Retinal pigment epithelial cell (primary cell): ENCODE measurements at regions not wholly inside any gene's neighbourhood (a gene's known extent, or its start where the extent isn't known, plus 50 kb on each side); places are given as distances from the start of the nearest gene placed in this dataset.
"Not testable (repeated sequence)": the region's sequence is repeated elsewhere in the genome, so short reads cannot be mapped to it uniquely, and the experiment has no call there.

Source experiments
- DNase-seq: peaks from one replicate; pipeline ENCODE4 v3.0.0-alpha.2; 2010; ENCODE audit warnings: low read depth
- H3K4me3 ChIP-seq: 2 replicates; pipeline ENCODE4 v1.5.1; 2011; ENCODE audit warnings: mild to moderate bottlenecking, low read length, control low read depth, moderate library complexity
- CTCF ChIP-seq: conservative IDR thresholded peaks from 2 replicates; pipeline ENCODE4 v1.5.1; 2011; ENCODE audit warnings: low read depth, low read length, control low read depth, inconsistent platforms

GRCh38 chr9:129544761-129545160 lies 76.1 kb downstream of the C9orf50 start:
- DNase-seq, result no peak
- TF ChIP-seq CTCF, result no peak

GRCh38 chr9:129542741-129543140 lies 78.2 kb downstream of the C9orf50 start:
- TF ChIP-seq CTCF, result no peak
- no peak for DNase-seq
- H3K4me3 ChIP-seq, result no peak overlapping the region

More at GRCh38 chr9:129544761-129545160, 76.1 kb downstream of the C9orf50 start:
- H3K4me3 ChIP-seq, result no peak overlapping the region

- no peak for DNase-seq
- H3K4me3 ChIP-seq, result no peak overlapping the region
- no peak for TF ChIP-seq CTCF
Observed at GRCh38 chr9:129541270-129541669, 79.6 kb downstream of the C9orf50 start.

GRCh38 chr9:129539446-129539845 lies 81.5 kb downstream of the C9orf50 start:
- DNase-seq, result no peak
- TF ChIP-seq CTCF, result no peak

GRCh38 chr9:129531860-129532402 lies 89.0 kb downstream of the C9orf50 start:
- H3K4me3 ChIP-seq, DNase-seq: not testable (repeated sequence)

More at GRCh38 chr9:129539446-129539845, 81.5 kb downstream of the C9orf50 start:
- no peak overlapping the region for H3K4me3 ChIP-seq

- H3K4me3 ChIP-seq, DNase-seq: not testable (repeated sequence)
Observed at GRCh38 chr9:129527955-129528354, 92.9 kb downstream of the C9orf50 start.

GRCh38 chr9:129525656-129526196 lies 95.2 kb downstream of the C9orf50 start:
- no peak overlapping the region for H3K4me3 ChIP-seq
- no peak for TF ChIP-seq CTCF
- DNase-seq, result no peak

- TF ChIP-seq CTCF, result no peak
- H3K4me3 ChIP-seq, result no peak overlapping the region
- DNase-seq, result no peak
Observed at GRCh38 chr9:129524582-129525270, 96.2 kb downstream of the C9orf50 start.
